GM12891 (cell line): ENCODE measurements at regions not wholly inside any gene's neighbourhood (a gene's known extent, or its start where the extent isn't known, plus 50 kb on each side); places are given as distances from the start of the nearest gene placed in this dataset.

Experiments used
- DNase-seq: peaks from one replicate; pipeline ENCODE4 v3.0.0; 2011; ENCODE audit warnings: low spot score; ENCODE audit not compliant: insufficient read length
- FAIRE-seq: peaks from 2 replicates; lab custom pipeline; 2011; peaks lifted over from hg19 to GRCh38; lab: Jason Lieb, UNC
- PAX5 ChIP-seq: IDR thresholded peaks from 2 replicates; pipeline ENCODE4 v1.6.1; 2011; ENCODE audit warnings: low read length, moderate library complexity, mild to moderate bottlenecking; ENCODE audit not compliant: insufficient read depth, severe bottlenecking
- POLR2A ChIP-seq: IDR thresholded peaks from 2 replicates; pipeline ENCODE4 v1.6.1; 2011; ENCODE audit warnings: low read depth, low read length, control low read depth
- POLR2AphosphoS5 ChIP-seq: IDR thresholded peaks from 2 replicates; pipeline ENCODE4 v1.6.1; 2011; ENCODE audit warnings: low read depth, low read length, control low read depth
- POU2F2 ChIP-seq: IDR thresholded peaks from 2 replicates; pipeline ENCODE4 v1.6.1; 2011; ENCODE audit warnings: low read depth, mild to moderate bottlenecking, control low read depth, low read length, moderate library complexity
- SPI1 ChIP-seq: IDR thresholded peaks from 2 replicates; pipeline ENCODE4 v1.6.1; 2011; ENCODE audit warnings: low read depth, low read length, control low read depth
- TAF1 ChIP-seq: IDR thresholded peaks from 2 replicates; pipeline ENCODE4 v1.6.1; 2011; ENCODE audit warnings: low read depth, low read length, control low read depth

GRCh38 chr10:2099321-2099720 lies 362.0 kb upstream of the ADARB2 start:
- FAIRE-seq (no peak), DNase-seq (no peak)
- TF ChIP-seq POLR2A (no peak), SPI1 (no peak), POU2F2 (no peak), TAF1 (no peak), PAX5 (no peak)

GRCh38 chr10:2097937-2098336 lies 360.6 kb upstream of the ADARB2 start:
- FAIRE-seq (no peak), DNase-seq (no peak)
- TF ChIP-seq POLR2AphosphoS5: no peak
- no peak for TF ChIP-seq POU2F2
- no peak for TF ChIP-seq POLR2A
- no peak for TF ChIP-seq PAX5

GRCh38 chr10:2094171-2094570 lies 356.8 kb upstream of the ADARB2 start:
- FAIRE-seq: no peak
- DNase-seq: no peak
- no peak for TF ChIP-seq POLR2A
- no peak for TF ChIP-seq PAX5
- TF ChIP-seq TAF1: no peak
- no peak for TF ChIP-seq SPI1
- TF ChIP-seq POU2F2: no peak
- TF ChIP-seq POLR2AphosphoS5: no peak

- DNase-seq: no peak
- TF ChIP-seq POLR2A (no peak), POLR2AphosphoS5 (no peak), SPI1 (no peak), TAF1 (no peak), POU2F2 (no peak), PAX5 (no peak)
- no peak for FAIRE-seq
Measured at GRCh38 chr10:2083591-2083990, 346.3 kb upstream of the ADARB2 start.

- DNase-seq: no peak
- FAIRE-seq: no peak
- no peak for TF ChIP-seq POLR2AphosphoS5
- no peak for TF ChIP-seq POU2F2
- TF ChIP-seq SPI1: no peak
- TF ChIP-seq TAF1: no peak
- TF ChIP-seq PAX5: no peak
- no peak for TF ChIP-seq POLR2A
Measured at GRCh38 chr10:2081501-2081900, 344.2 kb upstream of the ADARB2 start.

GRCh38 chr10:2079603-2080078 lies 342.3 kb upstream of the ADARB2 start:
- no peak for DNase-seq
- no peak for FAIRE-seq
- no peak for TF ChIP-seq POLR2A
- no peak for TF ChIP-seq PAX5
- no peak for TF ChIP-seq SPI1
- no peak for TF ChIP-seq POLR2AphosphoS5
- TF ChIP-seq POU2F2: no peak

GRCh38 chr10:2077231-2077630 lies 339.9 kb upstream of the ADARB2 start:
- TF ChIP-seq POLR2AphosphoS5 (no peak), TAF1 (no peak), POU2F2 (no peak), PAX5 (no peak)
- DNase-seq: no peak
- FAIRE-seq: no peak

GRCh38 chr10:2076528-2076927 lies 339.2 kb upstream of the ADARB2 start:
- no peak for FAIRE-seq
- TF ChIP-seq POLR2AphosphoS5 (no peak), SPI1 (no peak), PAX5 (no peak), POU2F2 (no peak), POLR2A (no peak), TAF1 (no peak)
- DNase-seq: no peak

- TF ChIP-seq POLR2AphosphoS5 (no peak), POLR2A (no peak), SPI1 (no peak), POU2F2 (no peak), TAF1 (no peak), PAX5 (no peak)
- DNase-seq: no peak
- no peak for FAIRE-seq
Measured at GRCh38 chr10:2067015-2067414, 329.7 kb upstream of the ADARB2 start.

GRCh38 chr10:2054728-2055127 lies 317.4 kb upstream of the ADARB2 start:
- no peak for TF ChIP-seq PAX5
- no peak for TF ChIP-seq TAF1
- no peak for TF ChIP-seq POLR2A
- no peak for TF ChIP-seq POLR2AphosphoS5
- TF ChIP-seq SPI1: no peak
- no peak for TF ChIP-seq POU2F2
- DNase-seq: no peak
- no peak for FAIRE-seq
